ENCODE measurements at regions not wholly inside any gene's neighbourhood (a gene's known extent, or its start where the extent isn't known, plus 50 kb on each side); places are given as distances from the start of the nearest gene placed in this dataset.
A peak's percentile ranks its signal among the peaks of the same experiment; 100 is the strongest.

GRCh38 chr2:223692191-223692947, 90.2 kb upstream of the SCG2 start:
- TF ChIP-seq CTCF (IDR thresholded peaks at IDR 0.05; ENCODE audit: poor library complexity) = peak; percentile 67
- no peak for TF ChIP-seq EZH2 (IDR thresholded peaks at IDR 0.05; ENCODE audit: borderline replicate concordance)
- no peak for TF ChIP-seq EZH2phosphoT487 (IDR thresholded peaks at IDR 0.05; ENCODE audit: low read depth, severe bottlenecking, unreplicated experiment)
